ENCODE measurements at regions not wholly inside any gene's neighbourhood (a gene's known extent, or its start where the extent isn't known, plus 50 kb on each side); places are given as distances from the start of the nearest gene placed in this dataset.
A peak's percentile ranks its signal among the peaks of the same experiment; 100 is the strongest.

- DNase-seq (ENCODE audit: extremely low read depth, low read depth, low spot score) = no peak
These were observed 607.4 kb upstream of the FAM241A start for GRCh38 chr4:111537871-111538270.

GRCh38 chr4:111540671-111541070 lies 604.6 kb upstream of the FAM241A start:
- no peak for DNase-seq (ENCODE audit: extremely low read depth, low read depth, low spot score)

GRCh38 chr4:111542056-111542455 lies 603.2 kb upstream of the FAM241A start:
- no peak for DNase-seq (ENCODE audit: extremely low read depth, low read depth, low spot score)

DNA sequence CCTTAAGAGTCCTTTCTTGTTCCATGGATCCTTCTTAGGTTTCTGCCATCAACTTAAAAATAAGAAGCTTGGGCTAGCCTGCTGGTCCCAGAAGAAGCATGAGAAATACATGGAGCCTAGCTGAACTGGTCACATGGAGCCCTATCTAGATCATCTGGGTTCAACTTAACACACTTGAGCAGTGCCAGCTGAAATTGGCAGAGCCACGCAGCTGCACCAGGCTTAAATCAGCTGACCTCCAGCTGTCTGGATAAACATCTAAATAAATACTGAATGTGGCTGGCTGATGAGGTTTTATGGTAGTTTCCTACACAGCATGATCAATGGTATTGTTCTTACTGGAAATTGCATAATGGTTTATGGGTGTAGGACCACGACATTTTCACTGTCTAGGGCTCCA lies 598.4 kb upstream of the FAM241A start:
- DNase-seq (ENCODE audit: extremely low read depth, low read depth, low spot score) = no peak

- no peak for DNase-seq (ENCODE audit: extremely low read depth, low read depth, low spot score)
These were observed 589.0 kb upstream of the FAM241A start for GRCh38 chr4:111556141-111556781.

DNA sequence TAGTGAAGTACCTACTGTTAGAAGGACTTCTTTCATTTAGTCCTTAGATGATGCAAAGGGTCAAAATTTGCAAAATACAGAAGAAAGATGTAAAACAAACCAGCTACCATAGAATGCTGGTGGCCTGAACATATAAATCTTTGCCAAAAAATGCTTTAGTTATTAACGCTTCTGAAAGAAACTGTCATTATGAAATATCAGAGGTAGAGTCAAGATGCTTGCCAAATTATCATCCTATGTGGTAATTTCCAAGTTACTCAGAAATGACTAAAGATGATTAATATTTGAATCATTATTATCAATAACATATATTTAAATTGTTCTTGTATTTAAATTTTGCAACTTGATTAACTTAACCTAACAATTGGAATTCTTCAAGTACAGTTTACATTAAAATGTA lies 588.4 kb upstream of the FAM241A start:
- no peak for DNase-seq (ENCODE audit: extremely low read depth, low read depth, low spot score)

DNA sequence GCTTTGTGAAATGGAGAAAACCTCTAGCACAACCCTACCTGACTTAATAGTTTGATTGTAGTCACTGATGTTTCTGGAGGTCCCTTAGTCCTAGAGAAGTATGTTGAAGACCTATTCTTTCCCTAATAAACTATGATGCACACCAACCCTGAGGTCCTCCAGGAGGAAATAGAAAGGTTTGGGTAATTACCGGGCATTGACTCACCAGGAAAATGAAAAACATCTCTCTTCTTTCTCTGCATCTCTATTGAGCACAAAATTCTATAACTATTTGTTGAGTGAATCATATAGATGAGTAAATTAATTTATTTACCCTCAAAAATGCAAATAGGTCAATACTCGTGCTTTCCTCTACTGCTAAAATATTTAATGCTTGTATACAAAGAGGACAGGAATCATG lies 582.4 kb upstream of the FAM241A start:
- DNase-seq (ENCODE audit: extremely low read depth, low read depth, low spot score) = no peak

DNA sequence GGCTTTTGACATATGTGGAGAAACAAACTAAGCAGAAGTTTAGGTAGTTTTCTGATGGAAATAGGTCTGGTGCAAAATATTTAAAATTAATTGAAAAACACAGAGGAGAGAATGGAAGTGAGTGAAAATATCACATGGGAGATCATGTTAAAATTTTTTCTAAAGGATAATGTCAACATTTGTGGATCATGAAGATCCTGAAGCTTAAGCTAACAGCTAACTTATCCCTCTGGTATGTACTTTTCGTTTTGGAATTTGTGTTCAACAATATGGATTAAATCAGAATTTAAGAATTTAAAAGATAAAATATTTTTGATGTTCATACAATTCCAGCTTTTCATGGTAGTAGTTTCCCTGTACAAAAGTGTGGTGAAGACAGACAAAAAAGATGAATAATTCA lies 572.8 kb upstream of the FAM241A start:
- DNase-seq (ENCODE audit: extremely low read depth, low read depth, low spot score) = no peak

DNA sequence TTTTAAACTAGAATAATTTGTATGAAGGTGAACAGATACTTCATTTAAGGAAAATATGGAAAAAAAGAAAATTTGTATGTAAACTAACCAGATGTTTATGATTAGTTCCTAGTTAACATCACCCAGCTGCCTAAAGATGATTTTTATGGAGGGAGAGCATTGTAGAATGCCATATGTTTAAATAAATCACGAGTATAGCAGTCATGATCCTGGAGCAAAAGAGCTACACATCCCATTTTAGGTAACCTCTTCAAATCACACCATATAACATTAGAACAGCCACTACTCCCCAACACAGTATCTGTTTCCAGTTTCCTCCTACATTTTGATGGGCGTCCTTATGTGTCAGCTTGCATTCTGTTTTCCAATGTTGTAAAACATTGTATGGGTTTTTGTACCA lies 571.9 kb upstream of the FAM241A start:
- DNase-seq (ENCODE audit: extremely low read depth, low read depth, low spot score) = no peak

DNA sequence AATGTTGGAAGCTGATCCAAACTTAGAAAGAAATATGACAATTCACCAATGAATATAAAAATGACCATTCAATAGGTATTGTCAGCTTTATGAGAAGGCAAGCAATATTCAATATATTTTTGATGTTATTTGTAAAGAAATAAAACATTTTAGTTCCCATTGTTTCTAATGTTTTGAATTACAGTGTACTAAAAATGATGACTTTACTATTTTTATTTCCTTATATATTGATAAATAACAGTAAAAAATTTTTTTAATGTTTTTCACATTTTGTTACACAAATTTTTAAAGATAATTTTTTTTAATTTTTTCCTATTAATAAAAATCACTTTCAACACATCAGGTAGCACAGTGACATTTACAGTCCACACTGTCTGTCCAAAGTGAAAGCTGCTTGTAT lies 565.5 kb upstream of the FAM241A start:
- DNase-seq (ENCODE audit: extremely low read depth, low read depth, low spot score) = no peak

DNA sequence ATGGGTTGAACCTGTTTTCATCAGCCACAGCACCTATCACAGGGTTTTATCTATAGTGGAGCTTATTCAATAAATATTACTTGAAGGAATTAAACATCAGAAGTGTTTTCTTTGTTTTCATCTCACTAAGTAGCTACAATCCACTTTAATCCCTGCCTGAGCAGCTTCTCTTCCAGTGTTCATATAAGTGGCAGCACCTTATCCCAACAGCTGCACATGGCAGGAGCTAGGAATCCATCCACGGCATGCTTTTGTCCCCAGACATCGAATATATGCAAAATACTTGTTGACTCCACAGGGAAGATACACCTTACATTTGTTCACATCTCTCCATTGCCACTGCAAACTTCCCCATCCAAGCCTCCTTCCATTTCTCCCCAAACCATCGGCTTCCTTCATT lies 549.8 kb upstream of the FAM241A start:
- no peak for DNase-seq (ENCODE audit: extremely low read depth, low read depth, low spot score)

DNA sequence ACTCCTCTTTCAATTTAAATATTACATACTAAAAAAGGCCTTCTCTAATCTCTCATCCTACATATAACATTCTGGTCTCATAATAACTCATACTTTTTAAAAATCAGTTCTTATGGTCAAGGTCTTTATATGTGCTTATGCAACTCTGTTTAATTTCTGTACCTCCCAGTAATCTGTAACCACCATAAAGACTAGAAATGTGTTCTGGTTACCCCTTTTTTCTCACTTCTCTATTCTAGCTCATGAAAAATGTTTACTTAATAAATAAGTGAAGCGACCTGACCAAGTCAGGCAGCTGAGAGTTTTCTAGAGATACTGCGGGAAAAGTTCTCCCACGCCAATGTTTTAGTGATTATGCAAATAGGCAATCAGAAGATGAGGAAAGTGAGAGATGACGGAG lies 548.8 kb upstream of the FAM241A start:
- DNase-seq (ENCODE audit: extremely low read depth, low read depth, low spot score) = no peak

GRCh38 chr4:111601671-111602070 lies 543.6 kb upstream of the FAM241A start:
- no peak for DNase-seq (ENCODE audit: extremely low read depth, low read depth, low spot score)

GRCh38 chr4:111602848-111603247 lies 542.4 kb upstream of the FAM241A start:
- DNase-seq (ENCODE audit: extremely low read depth, low read depth, low spot score) = no peak

DNA sequence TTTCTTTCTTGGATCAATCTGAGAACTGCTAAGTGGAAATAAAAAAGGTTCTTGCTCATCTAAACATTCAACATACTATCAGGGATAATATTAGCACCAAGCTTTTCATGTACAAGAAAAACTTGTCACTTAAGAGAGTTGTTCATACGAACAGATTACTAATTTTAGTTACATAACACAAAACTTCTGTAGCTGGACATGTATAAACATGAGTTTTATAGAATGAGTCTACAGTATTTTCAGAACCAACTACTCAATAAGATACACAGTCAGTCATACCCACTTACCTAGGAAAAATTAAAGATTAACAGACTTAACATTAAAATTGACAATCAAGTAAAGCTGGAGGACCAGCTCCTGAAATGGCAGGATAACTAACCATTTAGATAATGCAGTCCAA lies 540.1 kb upstream of the FAM241A start:
- no peak for DNase-seq (ENCODE audit: extremely low read depth, low read depth, low spot score)

- DNase-seq (ENCODE audit: extremely low read depth, low read depth, low spot score) = no peak
These were observed 534.6 kb upstream of the FAM241A start for GRCh38 chr4:111610681-111611080.

- no peak for DNase-seq (ENCODE audit: extremely low read depth, low read depth, low spot score)
These were observed 526.3 kb upstream of the FAM241A start for GRCh38 chr4:111618908-111619307.

- DNase-seq (ENCODE audit: extremely low read depth, low read depth, low spot score) = no peak
These were observed 516.8 kb upstream of the FAM241A start for GRCh38 chr4:111628437-111628836.

DNA sequence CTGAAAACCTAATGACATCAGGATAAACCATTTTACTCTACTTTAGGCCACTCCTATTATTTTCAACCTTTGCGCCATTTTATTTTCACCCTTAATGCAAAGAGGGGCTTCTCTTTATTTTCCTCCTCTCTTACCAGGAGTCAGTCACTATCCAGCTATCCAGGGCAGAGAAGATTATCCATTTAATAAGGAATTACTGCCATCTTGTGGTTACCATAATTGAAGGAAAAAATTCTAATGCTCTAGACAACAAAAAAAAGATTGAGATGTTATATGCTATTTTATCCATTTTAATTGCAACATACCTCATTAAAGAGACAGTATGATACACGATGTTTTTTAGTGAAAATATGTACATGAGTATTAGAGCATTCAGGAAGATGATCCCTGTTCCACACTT lies 514.5 kb upstream of the FAM241A start:
- DNase-seq (ENCODE audit: extremely low read depth, low read depth, low spot score) = peak; percentile 20

GRCh38 chr4:111631215-111631999 lies 513.8 kb upstream of the FAM241A start:
- DNase-seq (ENCODE audit: extremely low read depth, low read depth, low spot score) = no peak

DNA sequence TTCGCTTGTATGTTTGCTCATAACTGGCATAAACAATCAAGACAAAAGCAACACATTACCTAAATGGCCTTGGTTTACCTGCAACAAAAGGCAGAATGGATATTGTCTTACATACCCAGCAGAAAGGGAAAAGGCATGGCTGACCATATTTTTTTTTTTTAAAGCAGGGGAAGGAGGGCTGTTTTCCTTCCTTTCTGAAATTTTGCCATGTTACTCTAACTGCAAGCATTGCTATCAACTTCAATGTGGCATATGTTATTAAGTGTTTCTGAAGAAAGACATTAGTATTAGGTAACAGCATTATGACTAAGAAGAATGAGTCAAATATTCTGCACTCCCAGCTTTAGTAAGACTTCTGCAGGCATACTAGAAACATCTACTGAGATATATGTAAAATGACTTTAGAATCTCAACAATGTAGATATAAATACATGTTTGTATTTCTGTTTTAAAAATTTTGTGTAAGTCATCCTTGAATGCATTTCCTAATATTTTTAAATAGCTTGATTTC lies 512.6 kb upstream of the FAM241A start:
- DNase-seq (ENCODE audit: extremely low read depth, low read depth, low spot score) = no peak

GRCh38 chr4:111633663-111634266 lies 511.5 kb upstream of the FAM241A start:
- no peak for DNase-seq (ENCODE audit: extremely low read depth, low read depth, low spot score)

All from glomerular endothelial cell (primary cell).